Smooth muscle cell (in vitro differentiated cells): ENCODE measurements at regions not wholly inside any gene's neighbourhood (a gene's known extent, or its start where the extent isn't known, plus 50 kb on each side); places are given as distances from the start of the nearest gene placed in this dataset.

Experiments used
- DNase-seq: peaks from one replicate; lab custom pipeline; 2025; ENCODE audit not compliant: unreplicated experiment; lab: John Stamatoyannopoulos, UW
- H2AFZ ChIP-seq: fragments of 200-600 bp; sonication (generic); 2 replicates; pipeline ENCODE4 v1.6.0; 2016; ENCODE audit warnings: antibody characterized with exemption, low read depth, mild to moderate bottlenecking
- H3F3A ChIP-seq: fragments of 200-600 bp; sonication (generic); 2 replicates; pipeline ENCODE4 v1.6.0; 2017; ENCODE audit warnings: antibody characterized with exemption, low read depth
- H3K27ac ChIP-seq: fragments of 200-600 bp; sonication (generic); 2 replicates; pipeline ENCODE4 v1.5.1; 2016; ENCODE audit warnings: low read depth, mild to moderate bottlenecking
- H3K27me3 ChIP-seq: fragments of 200-600 bp; sonication (generic); 2 replicates; pipeline ENCODE4 v1.6.1; 2016; ENCODE audit warnings: low read depth, mild to moderate bottlenecking
- H3K36me3 ChIP-seq: fragments of 200-600 bp; sonication (generic); 2 replicates; pipeline ENCODE4 v1.5.1; 2016; ENCODE audit warnings: low read depth
- H3K4me1 ChIP-seq: fragments of 200-600 bp; sonication (generic); 2 replicates; pipeline ENCODE4 v1.5.1; 2016; ENCODE audit warnings: low read depth
- H3K4me2 ChIP-seq: fragments of 200-600 bp; sonication (generic); 2 replicates; pipeline ENCODE4 v1.6.0; 2016; ENCODE audit warnings: mild to moderate bottlenecking
- H3K4me3 ChIP-seq: fragments of 200-600 bp; sonication (generic); 2 replicates; pipeline ENCODE4 v1.5.1; 2016; ENCODE audit warnings: mild to moderate bottlenecking
- H3K79me2 ChIP-seq: fragments of 200-600 bp; sonication (generic); 2 replicates; pipeline ENCODE4 v1.6.0; 2016; ENCODE audit warnings: low read depth, mild to moderate bottlenecking
- H3K9ac ChIP-seq: fragments of 200-600 bp; sonication (generic); 2 replicates; pipeline ENCODE4 v1.6.0; 2016; ENCODE audit warnings: low read depth
- H3K9me3 ChIP-seq: fragments of 200-600 bp; sonication (generic); replicated peaks from 2 replicates; pipeline ENCODE4 v1.5.1; 2016; ENCODE audit warnings: low read depth
- H4K20me1 ChIP-seq: fragments of 200-600 bp; sonication (generic); 2 replicates; pipeline ENCODE4 v1.6.0; 2016; ENCODE audit warnings: low read depth
- WGBS: methylation state at CpG from one replicate; pipeline ENCODE4 v1.1.7; 2016; ENCODE audit warnings: low lambda C conversion rate; 5-methylcytosine and 5-hydroxymethylcytosine counted together
- TF ChIP-seq, protein P1 (sequence below): fragments of 200-600 bp; sonication (generic); IDR thresholded peaks from 2 replicates; pipeline ENCODE4 v1.5.1; 2017; ENCODE audit warnings: borderline replicate concordance, mild to moderate bottlenecking, antibody characterized with exemption; ENCODE audit not compliant: insufficient read depth, poor library complexity, severe bottlenecking

DNA sequence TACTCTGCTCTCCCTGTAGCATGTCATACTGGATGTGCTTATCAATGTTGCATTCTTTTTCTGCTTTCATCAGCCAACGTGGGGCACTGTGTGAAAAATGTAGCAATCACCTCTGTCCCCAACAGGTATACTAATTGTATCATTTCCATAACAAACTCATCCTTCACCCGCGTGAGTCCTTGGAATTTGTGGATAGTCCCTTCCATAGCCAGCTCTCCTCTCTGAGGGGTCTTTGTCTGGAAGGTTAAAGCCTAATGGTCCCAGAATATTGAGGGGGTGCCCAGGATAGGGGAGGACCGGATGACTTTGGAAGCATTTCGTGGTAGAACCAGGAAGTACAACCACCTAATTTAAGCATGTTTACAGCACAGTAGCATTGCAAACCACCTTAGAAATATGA, 124.6 kb downstream of the FOXB1 start:
- Histone ChIP-seq H3K79me2 (no peaks in the 10 kb centered on the region), H3K9ac (no peak overlapping the region), H3K27ac (no peak overlapping the region), H3K9me3 (no peaks in the 10 kb centered on the region), H3K4me1 (peaks cover 16% of the 10 kb centered on the region), H3K4me3 (no peak overlapping the region), H3K36me3 (no peaks in the 10 kb centered on the region), H3K4me2 (no peak overlapping the region), H3F3A (peaks cover 6% of the 10 kb centered on the region), H3K27me3 (no peaks in the 10 kb centered on the region), H4K20me1 (no peaks in the 10 kb centered on the region), H2AFZ (peak overlapping the region; percentile 72)
- 30% methylated on average over 5 of the region's 5 CpGs for WGBS
- TF ChIP-seq, protein P1, sequence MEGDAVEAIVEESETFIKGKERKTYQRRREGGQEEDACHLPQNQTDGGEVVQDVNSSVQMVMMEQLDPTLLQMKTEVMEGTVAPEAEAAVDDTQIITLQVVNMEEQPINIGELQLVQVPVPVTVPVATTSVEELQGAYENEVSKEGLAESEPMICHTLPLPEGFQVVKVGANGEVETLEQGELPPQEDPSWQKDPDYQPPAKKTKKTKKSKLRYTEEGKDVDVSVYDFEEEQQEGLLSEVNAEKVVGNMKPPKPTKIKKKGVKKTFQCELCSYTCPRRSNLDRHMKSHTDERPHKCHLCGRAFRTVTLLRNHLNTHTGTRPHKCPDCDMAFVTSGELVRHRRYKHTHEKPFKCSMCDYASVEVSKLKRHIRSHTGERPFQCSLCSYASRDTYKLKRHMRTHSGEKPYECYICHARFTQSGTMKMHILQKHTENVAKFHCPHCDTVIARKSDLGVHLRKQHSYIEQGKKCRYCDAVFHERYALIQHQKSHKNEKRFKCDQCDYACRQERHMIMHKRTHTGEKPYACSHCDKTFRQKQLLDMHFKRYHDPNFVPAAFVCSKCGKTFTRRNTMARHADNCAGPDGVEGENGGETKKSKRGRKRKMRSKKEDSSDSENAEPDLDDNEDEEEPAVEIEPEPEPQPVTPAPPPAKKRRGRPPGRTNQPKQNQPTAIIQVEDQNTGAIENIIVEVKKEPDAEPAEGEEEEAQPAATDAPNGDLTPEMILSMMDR = no peak
- no peak for DNase-seq

DNA sequence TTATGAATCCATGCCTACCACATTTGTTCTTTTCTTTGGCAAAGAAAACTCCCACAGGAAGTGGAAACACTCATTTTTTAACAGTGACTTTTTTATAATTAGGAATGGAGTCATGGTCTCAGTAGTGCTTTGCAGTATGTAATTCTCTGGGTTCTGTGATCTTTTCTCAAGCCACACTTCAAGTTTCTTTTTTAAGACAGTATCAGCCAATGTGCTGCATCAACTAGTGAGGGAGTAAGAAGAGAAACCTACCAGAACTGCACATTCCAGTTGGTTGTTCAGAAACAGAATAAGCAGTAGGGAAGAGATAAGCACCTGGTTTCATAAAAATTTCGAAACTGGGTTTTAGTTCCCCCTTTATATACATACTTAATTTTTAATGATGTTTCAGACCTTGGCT, 126.3 kb downstream of the FOXB1 start:
- DNase-seq = no peak
- 93% methylated on average over 1 of the region's 1 CpG for WGBS
- no peaks in the 10 kb centered on the region for H4K20me1 ChIP-seq

DNA sequence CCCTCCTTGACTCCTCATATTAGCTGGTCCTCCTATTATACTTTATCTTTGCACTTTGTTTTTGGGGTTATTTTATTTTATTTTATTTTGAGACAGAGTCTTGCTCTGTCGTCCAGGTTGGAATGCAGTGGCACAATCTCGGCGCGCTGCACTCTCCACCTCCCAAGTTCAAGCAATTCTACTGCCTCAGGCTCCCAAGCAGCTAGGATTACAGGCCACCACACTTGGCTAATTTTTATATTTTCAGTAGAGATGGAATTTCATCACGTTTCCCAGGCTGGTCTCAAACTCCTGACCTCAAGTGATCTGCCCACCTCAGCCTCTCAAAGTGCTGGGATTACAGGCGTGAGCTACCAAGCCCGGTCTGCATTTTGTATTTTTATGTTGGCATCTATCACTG, 126.7 kb downstream of the FOXB1 start:
- no peaks in the 10 kb centered on the region for H3K79me2 ChIP-seq
- no peaks in the 10 kb centered on the region for H3K27me3 ChIP-seq
- H3K27ac ChIP-seq = no peak overlapping the region
- no peak overlapping the region for H3K4me2 ChIP-seq
- H2AFZ ChIP-seq = no peak overlapping the region
- no peaks in the 10 kb centered on the region for H4K20me1 ChIP-seq
- H3K9ac ChIP-seq = no peak overlapping the region
- no peak overlapping the region for H3K4me3 ChIP-seq
- TF ChIP-seq, protein P1 = no peak
- no peaks in the 10 kb centered on the region for H3K9me3 ChIP-seq
- peaks cover 16% of the 10 kb centered on the region for H3K4me1 ChIP-seq
- DNase-seq = no peak
- 89% methylated on average over 7 of the region's 7 CpGs for WGBS
- peaks cover 6% of the 10 kb centered on the region for H3F3A ChIP-seq
- H3K36me3 ChIP-seq = no peaks in the 10 kb centered on the region

More for the DNA sequence above, 126.3 kb downstream of the FOXB1 start:
- TF ChIP-seq, protein P1 = no peak
- no peak overlapping the region for H3K4me3 ChIP-seq
- H3K9ac ChIP-seq = no peak overlapping the region
- no peak overlapping the region for H2AFZ ChIP-seq
- no peaks in the 10 kb centered on the region for H3K36me3 ChIP-seq
- no peaks in the 10 kb centered on the region for H3K9me3 ChIP-seq
- H3K79me2 ChIP-seq = no peaks in the 10 kb centered on the region
- H3K4me1 ChIP-seq = peaks cover 16% of the 10 kb centered on the region
- H3K27ac ChIP-seq = no peak overlapping the region
- no peaks in the 10 kb centered on the region for H3K27me3 ChIP-seq
- H3K4me2 ChIP-seq = no peak overlapping the region
- peaks cover 6% of the 10 kb centered on the region for H3F3A ChIP-seq

DNA sequence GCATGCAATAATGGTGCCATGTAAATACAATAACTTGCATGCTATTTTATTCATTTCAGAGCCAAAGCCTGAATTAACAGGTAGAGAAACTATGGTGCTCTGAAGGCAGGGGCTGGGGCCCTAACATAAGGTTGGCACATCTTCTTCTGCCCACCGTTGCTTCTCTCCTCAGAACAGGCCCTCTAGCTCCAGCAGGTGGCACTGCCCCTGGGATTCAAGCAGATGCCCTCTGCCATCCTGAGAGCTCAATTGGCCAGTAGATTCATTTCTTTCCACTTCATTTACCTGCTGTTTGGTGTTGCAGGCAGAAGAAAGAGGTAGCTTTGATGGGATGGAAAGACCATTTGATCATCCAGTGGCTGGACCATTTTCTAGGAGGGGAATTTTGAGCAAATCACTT, 130.5 kb downstream of the FOXB1 start:
- H3F3A ChIP-seq = peaks cover 10% of the 10 kb centered on the region
- no peaks in the 10 kb centered on the region for H3K27me3 ChIP-seq
- no peaks in the 10 kb centered on the region for H3K36me3 ChIP-seq
- peaks cover 9% of the 10 kb centered on the region for H3K4me1 ChIP-seq
- TF ChIP-seq, protein P1 = no peak
- H3K9me3 ChIP-seq = no peaks in the 10 kb centered on the region
- H3K27ac ChIP-seq = no peak overlapping the region
- H3K79me2 ChIP-seq = no peaks in the 10 kb centered on the region
- H3K4me2 ChIP-seq = no peak overlapping the region
- no peak for DNase-seq
- no peak overlapping the region for H2AFZ ChIP-seq
- no peaks in the 10 kb centered on the region for H4K20me1 ChIP-seq
- WGBS = 78% methylated on average over 1 of the region's 1 CpG
- H3K9ac ChIP-seq = no peak overlapping the region
- no peak overlapping the region for H3K4me3 ChIP-seq
